WI38 (cell line): ENCODE measurements at regions not wholly inside any gene's neighbourhood (a gene's known extent, or its start where the extent isn't known, plus 50 kb on each side); places are given as distances from the start of the nearest gene placed in this dataset.

Experiments used
- H3K4me3 ChIP-seq: 2 replicates; pipeline ENCODE4 v1.5.1; 2011; ENCODE audit warnings: low read depth, mild to moderate bottlenecking, control low read depth, low read length
- TF ChIP-seq, protein P1 (sequence below): IDR thresholded peaks from 2 replicates; pipeline ENCODE4 v1.5.1; 2012; ENCODE audit warnings: low read depth, mild to moderate bottlenecking, control low read depth, low read length

DNA sequence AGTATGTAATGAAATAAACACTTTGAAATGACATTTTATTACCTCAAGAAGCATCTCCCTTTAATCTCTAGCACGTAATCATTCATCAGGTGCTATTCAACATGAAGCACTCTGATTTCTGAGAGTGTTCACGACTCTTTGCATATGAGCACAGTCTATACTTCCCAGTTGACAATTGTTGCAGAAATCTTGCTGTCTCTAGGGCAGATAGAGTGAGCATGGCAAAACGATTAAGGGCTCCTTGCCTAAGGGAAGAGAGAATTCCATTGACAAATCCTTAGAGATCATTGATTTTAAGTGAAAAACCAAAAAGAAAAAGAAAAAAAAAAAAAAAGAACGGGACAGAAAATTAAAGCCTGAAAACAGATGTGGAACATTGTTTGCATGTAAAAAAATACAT lies 107.6 kb downstream of the C12orf50 start:
- H3K4me3 ChIP-seq = no peak overlapping the region
- TF ChIP-seq, protein P1, sequence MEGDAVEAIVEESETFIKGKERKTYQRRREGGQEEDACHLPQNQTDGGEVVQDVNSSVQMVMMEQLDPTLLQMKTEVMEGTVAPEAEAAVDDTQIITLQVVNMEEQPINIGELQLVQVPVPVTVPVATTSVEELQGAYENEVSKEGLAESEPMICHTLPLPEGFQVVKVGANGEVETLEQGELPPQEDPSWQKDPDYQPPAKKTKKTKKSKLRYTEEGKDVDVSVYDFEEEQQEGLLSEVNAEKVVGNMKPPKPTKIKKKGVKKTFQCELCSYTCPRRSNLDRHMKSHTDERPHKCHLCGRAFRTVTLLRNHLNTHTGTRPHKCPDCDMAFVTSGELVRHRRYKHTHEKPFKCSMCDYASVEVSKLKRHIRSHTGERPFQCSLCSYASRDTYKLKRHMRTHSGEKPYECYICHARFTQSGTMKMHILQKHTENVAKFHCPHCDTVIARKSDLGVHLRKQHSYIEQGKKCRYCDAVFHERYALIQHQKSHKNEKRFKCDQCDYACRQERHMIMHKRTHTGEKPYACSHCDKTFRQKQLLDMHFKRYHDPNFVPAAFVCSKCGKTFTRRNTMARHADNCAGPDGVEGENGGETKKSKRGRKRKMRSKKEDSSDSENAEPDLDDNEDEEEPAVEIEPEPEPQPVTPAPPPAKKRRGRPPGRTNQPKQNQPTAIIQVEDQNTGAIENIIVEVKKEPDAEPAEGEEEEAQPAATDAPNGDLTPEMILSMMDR = no peak

DNA sequence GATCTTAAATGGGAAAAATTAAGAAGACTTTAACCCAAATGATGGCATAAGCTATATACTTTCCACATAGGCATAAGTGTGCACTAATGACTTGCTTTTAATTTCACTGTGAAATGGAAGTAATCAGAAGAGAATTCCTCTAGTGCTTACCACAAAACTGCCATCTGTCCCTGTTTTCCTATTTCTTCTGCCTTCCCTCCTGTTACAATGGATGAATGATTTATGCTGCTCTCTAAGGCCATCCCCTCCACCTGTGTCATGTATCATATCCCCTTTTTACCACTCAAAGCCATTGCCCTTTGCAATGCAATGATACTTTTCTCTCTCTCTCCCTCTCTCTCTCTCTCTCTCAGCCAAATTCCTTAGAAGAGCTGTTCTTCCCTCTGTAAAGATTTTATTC lies 109.1 kb downstream of the C12orf50 start:
- no peak overlapping the region for H3K4me3 ChIP-seq
- TF ChIP-seq, protein P1 = no peak

DNA sequence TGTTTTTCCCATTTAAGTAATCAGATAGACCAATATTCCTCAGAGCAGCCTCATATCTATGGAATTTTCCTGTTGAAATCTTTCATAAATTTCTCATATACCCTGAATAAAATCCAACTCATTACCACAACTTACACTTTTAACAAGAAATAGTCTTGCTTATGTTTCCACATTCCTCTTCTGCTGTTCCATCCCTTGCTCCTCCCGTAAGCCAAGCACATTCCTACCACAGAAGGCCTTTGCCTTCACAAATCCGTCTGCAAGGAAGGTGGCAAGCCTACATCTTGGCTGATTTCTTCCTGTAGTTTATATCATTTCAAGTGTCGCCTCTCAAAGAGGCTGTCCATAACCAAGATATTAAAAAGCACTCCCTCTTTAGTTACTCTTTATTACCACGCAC lies 127.7 kb downstream of the C12orf50 start:
- no peak overlapping the region for H3K4me3 ChIP-seq
- TF ChIP-seq, protein P1 = no peak

DNA sequence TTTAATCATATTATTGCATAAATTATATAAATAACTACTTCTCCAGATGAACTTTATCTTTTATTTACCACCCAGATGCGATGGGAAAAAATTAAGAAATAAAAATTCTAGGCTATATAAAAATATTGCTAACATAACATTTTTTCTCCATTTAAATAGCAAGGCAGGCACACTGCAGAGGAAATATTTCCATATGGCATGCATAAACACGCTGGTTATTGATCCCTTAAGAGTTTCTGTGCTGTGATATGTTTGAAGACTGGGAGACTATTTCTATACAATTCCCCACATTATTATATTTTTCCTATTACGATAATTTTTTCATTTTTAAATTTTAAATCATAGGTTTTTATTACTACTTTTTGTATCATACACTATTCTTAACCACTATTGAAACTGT lies 131.5 kb downstream of the C12orf50 start:
- TF ChIP-seq, protein P1 = no peak
- no peak overlapping the region for H3K4me3 ChIP-seq

DNA sequence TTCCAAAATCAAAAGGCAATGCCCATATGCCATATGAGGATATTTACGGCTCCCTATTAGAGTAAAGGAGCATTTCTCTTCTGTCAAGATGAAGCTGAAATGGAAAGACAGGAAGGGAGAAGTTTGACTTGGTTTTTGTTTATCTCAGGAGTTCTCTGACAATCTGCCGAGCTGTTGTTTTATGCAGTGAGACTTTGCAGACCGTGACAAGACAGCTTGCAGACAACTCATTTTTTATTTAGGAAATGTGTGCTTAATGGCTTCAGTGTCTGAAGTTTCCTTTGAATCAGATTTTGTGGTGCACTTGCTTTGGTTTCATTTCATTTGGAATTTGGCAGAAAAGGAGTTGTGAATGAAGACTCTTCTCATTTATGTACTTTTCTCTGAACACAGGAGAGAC lies 145.4 kb downstream of the C12orf50 start:
- peak overlapping the region; percentile 27; the same call in 1 of the 2 replicates for H3K4me3 ChIP-seq
- TF ChIP-seq, protein P1 = no peak

DNA sequence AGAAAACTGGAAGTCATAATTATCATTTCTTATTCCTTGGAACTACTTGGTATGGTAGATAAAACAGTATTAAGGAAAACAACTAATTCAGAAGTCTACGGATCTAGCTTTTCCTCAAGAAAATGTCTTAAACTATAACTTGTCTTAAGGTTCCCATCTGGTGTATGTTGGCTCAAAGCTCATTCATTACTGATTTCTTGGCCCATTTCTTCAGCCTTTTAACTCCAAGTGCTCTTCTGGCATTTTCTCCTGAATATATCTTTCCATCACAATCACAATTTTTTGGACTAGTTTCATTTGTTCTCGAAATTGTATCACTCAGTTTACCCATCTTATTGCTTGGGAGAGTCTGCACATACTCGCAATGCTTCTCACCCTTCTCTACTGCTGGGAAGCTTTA lies 150.1 kb downstream of the C12orf50 start:
- no peak overlapping the region for H3K4me3 ChIP-seq
- TF ChIP-seq, protein P1 = no peak

DNA sequence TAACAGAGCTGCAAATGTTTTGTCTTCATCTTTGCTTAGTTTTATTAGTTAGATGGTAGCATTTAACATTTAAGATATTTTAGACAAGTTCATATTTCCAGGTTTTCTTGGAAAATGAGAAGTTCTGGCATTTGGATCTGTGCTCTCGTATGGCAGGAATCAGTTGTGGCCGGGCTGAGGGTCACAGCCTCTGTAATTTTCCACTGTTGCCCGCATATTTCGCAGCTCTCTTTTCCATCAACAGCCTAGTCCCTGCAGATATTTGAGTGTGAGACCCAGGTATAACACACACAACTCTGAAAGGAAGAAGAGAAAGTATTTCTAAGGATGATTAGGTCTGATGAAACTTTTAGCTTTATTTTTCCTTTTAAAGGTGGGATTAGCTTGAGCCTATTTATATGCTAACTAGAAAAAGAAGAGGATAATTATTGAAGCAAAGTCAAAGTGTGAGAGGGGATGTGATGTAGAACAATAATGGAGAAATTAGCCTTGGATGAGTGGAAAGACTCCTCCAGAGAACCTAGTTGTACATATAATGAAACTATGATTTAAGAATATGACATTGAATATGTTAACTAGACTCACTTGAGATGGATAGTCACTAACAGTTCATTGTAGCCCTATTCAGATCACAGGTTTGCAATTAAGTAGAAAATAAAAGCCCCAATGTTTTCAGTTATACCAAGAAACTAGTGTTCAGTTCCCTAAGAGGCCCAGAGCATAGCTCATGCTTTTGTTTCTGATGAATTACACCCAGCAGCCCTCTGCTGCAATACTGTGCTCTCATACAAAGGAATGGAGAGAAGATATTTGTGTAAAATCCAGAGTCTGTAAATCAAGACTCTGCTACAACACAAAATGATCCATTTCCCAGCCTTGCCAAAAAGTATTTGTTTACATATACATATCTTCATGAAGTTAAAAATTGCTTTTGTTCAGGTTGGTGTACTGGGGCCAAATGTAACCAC lies 158.4 kb downstream of the C12orf50 start:
- TF ChIP-seq, protein P1 = no peak
- no peak overlapping the region for H3K4me3 ChIP-seq
